OCI-LY1 (cell line): ENCODE measurements at regions not wholly inside any gene's neighbourhood (a gene's known extent, or its start where the extent isn't known, plus 50 kb on each side); places are given as distances from the start of the nearest gene placed in this dataset.

Experiments
- CTCF ChIP-seq: fragments of 200-600 bp; sonication (generic), shearing (Covaris generic); IDR thresholded peaks from 2 replicates; pipeline ENCODE4 v1.5.1; 2017; ENCODE audit warnings: mild to moderate bottlenecking, antibody characterized with exemption, low read length, moderate library complexity, mixed read lengths
- EZH2 ChIP-seq: fragments of 200-600 bp; sonication (generic), shearing (Covaris generic); IDR thresholded peaks from 2 replicates; pipeline ENCODE4 v1.8.0; 2017; ENCODE audit warnings: borderline replicate concordance, mixed run types, mild to moderate bottlenecking, antibody characterized with exemption, low read length, moderate library complexity, mixed read lengths

- no peak for TF ChIP-seq CTCF
- TF ChIP-seq EZH2, result no peak
Measured at GRCh38 chr2:145807968-145808367, 1288.0 kb upstream of the ZEB2 start.
